Heart left ventricle (tissue), 16 donors: ENCODE measurements at regions not wholly inside any gene's neighbourhood (a gene's known extent, or its start where the extent isn't known, plus 50 kb on each side); places are given as distances from the start of the nearest gene placed in this dataset.

Experiments used
- ATAC-seq, 4 donors: fragments of 200-7000 bp; cut with Tn5 transposase; one replicate each; pipeline ENCODE4 v1.9.1; 2020 to 2022; ENCODE audit warnings: moderate library complexity in 4 of 4, mild to moderate bottlenecking in 3 of 4, moderate number of reproducible peaks in 1 of 4
- DNase-seq, 5 donors: peaks; one replicate each; pipeline ENCODE4 v3.0.0-alpha.2; 2020
- H3K27ac ChIP-seq, 12 donors: fragments of 200-600 bp; sonication (generic) in 4 of 12; one replicate each; pipeline versions ENCODE4 v1.5.0 to v1.8.0; 2016 to 2022; ENCODE audit warnings: mild to moderate bottlenecking in 2 of 12
- H3K27me3 ChIP-seq, 9 donors: fragments of 200-600 bp; sonication (generic) in 2 of 9; one replicate each; pipeline versions ENCODE4 v1.5.1 to v1.8.0; 2016 to 2022; ENCODE audit warnings: mild to moderate bottlenecking in 3 of 9
- H3K36me3 ChIP-seq, 9 donors: fragments of 200-600 bp; sonication (generic) in 2 of 9; one replicate each; pipeline versions ENCODE4 v1.5.0 to v1.8.0; 2018 to 2022; ENCODE audit warnings: mild to moderate bottlenecking in 2 of 9
- H3K4me1 ChIP-seq, 12 donors: fragments of 200-600 bp; sonication (generic) in 4 of 12; one replicate each; pipeline versions ENCODE4 v1.5.0 to v1.8.0; 2016 to 2022; ENCODE audit warnings: mild to moderate bottlenecking in 3 of 12
- H3K4me3 ChIP-seq, 12 donors: fragments of 200-600 bp; sonication (generic) in 4 of 12; one replicate each; pipeline versions ENCODE4 v1.5.0 to v1.8.0; 2017 to 2022; ENCODE audit warnings: mild to moderate bottlenecking in 9 of 12, moderate library complexity in 4 of 12
- H3K9me3 ChIP-seq, 12 donors: fragments of 200-600 bp; sonication (generic) in 4 of 12; one replicate each; pipeline versions ENCODE4 v1.5.0 to v1.8.0; 2016 to 2022; ENCODE audit warnings: mild to moderate bottlenecking in 1 of 12
- CTCF ChIP-seq, 12 donors: fragments of 200-600 bp; sonication (generic) in 4 of 12; IDR thresholded peaks; one replicate each; pipeline versions ENCODE4 v1.5.0 to v1.8.0; 2018 to 2022; ENCODE audit warnings: antibody characterized with exemption in 12 of 12, mild to moderate bottlenecking in 5 of 12
- POLR2A ChIP-seq, 2 donors: fragments of 450-650 bp; IDR thresholded peaks; one replicate each; pipeline ENCODE4 v1.6.1; 2017; ENCODE audit warnings: antibody characterized with exemption in 2 of 2, mild to moderate bottlenecking in 2 of 2, moderate library complexity in 2 of 2
- WGBS, 4 donors: extraction: QIAGEN DNeasy Blood & Tissue Kit in 2 of 4; methylation state at CpG; one replicate each; pipeline versions ENCODE4 v1.1.5 to v1.1.7; 2013 to 2018; 5-methylcytosine and 5-hydroxymethylcytosine counted together
- intact Hi-C, 10 donors: fragments of 100-400 bp; cut with DNase I; formaldehyde crosslinking; loops; one replicate each; pipeline versions ENCODE4 v1.11.1 to v1.14.2; 2022
- donor health status: ischemic (EF 13 %, LVEDD 7.1; RV severe dilation, severe dysfunction).
- donor health status: healthy with polysubstance abuse.
- donor health status: DM: no; HTN: yes; CAD: no.
- donor health status: DM: no; HTN: no; CAD: no.
- donor health status: ischemic (EF 25% LVEDD 6.9; RV normal size, moderate dysfunction).
- donor health status: ischemic (EF 25% LVEDD 5.7; RV mildly dilated, moderate dysfunction).
- donor health status: healthy.
- donor health status: DM: yes; HTN: yes; CAD: no.
- donor health status: ischemic (EF 35%, LVEDD 5.7; RV mildly dilated, moderate dysfunction).
- donor health status: nonischemic (EF 11% LVEDD 7.7; RV severe dilation, severe dysfunction).
- donor health status: DM: yes; HTN: yes; CAD: no.
- donor health status: PGD.
- donor health status: ischemic (EF 29% LVEDD 5.4; RV normal size, mild dysfunction).
- donor health status: nonischemic (EF 23%, LVEDD 6.1; RV moderate dilation, normal function).

- ATAC-seq, result no peak
- no peak for DNase-seq
- intact Hi-C loops, result no loop called here
- Histone ChIP-seq H3K27ac (no peak overlapping the region), H3K4me1 (no peaks in the 10 kb centered on the region), H3K27me3 (no peaks in the 10 kb centered on the region), H3K9me3 (no peaks in the 10 kb centered on the region), H3K36me3 (no peaks in the 10 kb centered on the region), H3K4me3 (no peak overlapping the region)
- TF ChIP-seq POLR2A (IDR thresholded peaks at IDR 0.05), result no peak
- no peak for TF ChIP-seq CTCF (IDR thresholded peaks at IDR 0.05)
- 2 to 15% (median 6%) methylated on average over 2 of the region's 2 CpGs for WGBS, 4 donors
Measured at GRCh38 chr3:165526367-165526766, 310.9 kb downstream of the BCHE start.

- Histone ChIP-seq H3K4me1 (no peaks in the 10 kb centered on the region), H3K27ac (no peak overlapping the region), H3K9me3 (no peaks in the 10 kb centered on the region), H3K36me3 (no peaks in the 10 kb centered on the region), H3K4me3 (no peak overlapping the region), H3K27me3 (no peaks in the 10 kb centered on the region)
- intact Hi-C loops, result no loop called here
- DNase-seq (no peak), ATAC-seq (no peak)
- TF ChIP-seq CTCF (IDR thresholded peaks at IDR 0.05), result no peak
- TF ChIP-seq POLR2A (IDR thresholded peaks at IDR 0.05), result no peak
Measured at GRCh38 chr3:165523801-165524200, 313.4 kb downstream of the BCHE start.

- no peak for ATAC-seq
Measured at GRCh38 chr3:165522386-165522785, 314.8 kb downstream of the BCHE start.

GRCh38 chr3:165521131-165521871 lies 315.9 kb downstream of the BCHE start:
- no peaks in the 10 kb centered on the region for H3K27me3 ChIP-seq
- no peak overlapping the region for H3K4me3 ChIP-seq
- 65 to 74% (median 67%) methylated on average over 2 of the region's 2 CpGs for WGBS, 4 donors
- H3K4me1 ChIP-seq, result no peaks in the 10 kb centered on the region
- intact Hi-C loops, result no loop called here
- ATAC-seq (no peak), DNase-seq (no peak)
- H3K36me3 ChIP-seq, result no peaks in the 10 kb centered on the region
- H3K27ac ChIP-seq, result no peak overlapping the region
- no peak for TF ChIP-seq POLR2A (IDR thresholded peaks at IDR 0.05)
- TF ChIP-seq CTCF (IDR thresholded peaks at IDR 0.05), result no peak
- no peaks in the 10 kb centered on the region for H3K9me3 ChIP-seq

More at GRCh38 chr3:165522386-165522785, 314.8 kb downstream of the BCHE start:
- TF ChIP-seq POLR2A (IDR thresholded peaks at IDR 0.05) (no peak), CTCF (IDR thresholded peaks at IDR 0.05) (no peak)
- Histone ChIP-seq H3K27me3 (no peaks in the 10 kb centered on the region), H3K36me3 (no peaks in the 10 kb centered on the region), H3K4me3 (no peak overlapping the region), H3K4me1 (no peaks in the 10 kb centered on the region), H3K27ac (no peak overlapping the region), H3K9me3 (no peaks in the 10 kb centered on the region)
- intact Hi-C loops, result no loop called here
- no peak for DNase-seq
- 75 to 91% (median 82%) methylated on average over 1 of the region's 1 CpG for WGBS, 4 donors
